DOHH2 (cell line): ENCODE measurements at regions not wholly inside any gene's neighbourhood (a gene's known extent, or its start where the extent isn't known, plus 50 kb on each side); places are given as distances from the start of the nearest gene placed in this dataset.

Experiments
- H3F3A ChIP-seq: fragments of 200-600 bp; sonication (generic), shearing (Covaris generic); 2 replicates; pipeline ENCODE4 v1.6.0; 2016; ENCODE audit warnings: antibody characterized with exemption, mild to moderate bottlenecking; ENCODE audit not compliant: control insufficient read depth, insufficient read depth
- H3K27ac ChIP-seq: fragments of 200-600 bp; sonication (generic); 2 replicates; pipeline ENCODE4 v1.5.1; 2014; ENCODE audit warnings: low read depth, mild to moderate bottlenecking, low read length, moderate library complexity
- H3K27me3 ChIP-seq: fragments of 200-600 bp; sonication (generic); 2 replicates; pipeline ENCODE4 v1.6.1; 2014; ENCODE audit warnings: mild to moderate bottlenecking, low read length, mixed read lengths; ENCODE audit not compliant: control insufficient read depth
- H3K36me3 ChIP-seq: fragments of 200-600 bp; sonication (generic); 2 replicates; pipeline ENCODE4 v1.6.1; 2014; ENCODE audit warnings: mild to moderate bottlenecking, low read length, moderate library complexity, mixed read lengths; ENCODE audit not compliant: control insufficient read depth
- H3K4me1 ChIP-seq: fragments of 200-600 bp; sonication (generic); 2 replicates; pipeline ENCODE4 v1.6.1; 2014; ENCODE audit warnings: mild to moderate bottlenecking, low read length, mixed read lengths; ENCODE audit not compliant: control insufficient read depth
- H3K4me2 ChIP-seq: fragments of 200-600 bp; sonication (generic); 2 replicates; pipeline ENCODE4 v1.6.0; 2014; ENCODE audit warnings: mild to moderate bottlenecking, low read length, moderate library complexity
- H3K4me3 ChIP-seq: fragments of 200-600 bp; sonication (generic); 2 replicates; pipeline ENCODE4 v1.5.1; 2014; ENCODE audit warnings: mild to moderate bottlenecking, low read length, mixed read lengths
- H3K79me2 ChIP-seq: fragments of 200-600 bp; sonication (generic); 2 replicates; pipeline ENCODE4 v1.6.1; 2014; ENCODE audit warnings: mild to moderate bottlenecking, low read length, mixed read lengths; ENCODE audit not compliant: control insufficient read depth
- H3K9me2 ChIP-seq: fragments of 200-600 bp; sonication (generic); replicated peaks from 2 replicates; pipeline ENCODE4 v1.6.1; 2014; ENCODE audit warnings: mild to moderate bottlenecking, low read length, mixed read lengths; ENCODE audit not compliant: control insufficient read depth
- H3K9me3 ChIP-seq: fragments of 200-600 bp; sonication (generic); 2 replicates; pipeline ENCODE4 v1.6.1; 2014; ENCODE audit warnings: antibody characterized with exemption, low read length, mixed read lengths; ENCODE audit not compliant: control insufficient read depth, insufficient read depth
- H4K20me1 ChIP-seq: fragments of 200-600 bp; sonication (generic); 2 replicates; pipeline ENCODE4 v1.6.0; 2014; ENCODE audit warnings: low read depth, mild to moderate bottlenecking, antibody characterized with exemption, low read length, moderate library complexity; ENCODE audit not compliant: control insufficient read depth, insufficient read depth
- CTCF ChIP-seq: fragments of 200-600 bp; sonication (generic); IDR thresholded peaks from one replicate; pipeline ENCODE4 v1.5.1; 2014; ENCODE audit warnings: antibody characterized with exemption, mild to moderate bottlenecking, low read depth, low read length; ENCODE audit not compliant: poor library complexity, severe bottlenecking
- EZH2phosphoT487 ChIP-seq: fragments of 200-600 bp; sonication (generic); IDR thresholded peaks from 2 replicates; pipeline ENCODE4 v1.6.1; 2017; ENCODE audit warnings: borderline replicate concordance, mild to moderate bottlenecking, antibody characterized with exemption, low read length, moderate library complexity, mixed read lengths

DNA sequence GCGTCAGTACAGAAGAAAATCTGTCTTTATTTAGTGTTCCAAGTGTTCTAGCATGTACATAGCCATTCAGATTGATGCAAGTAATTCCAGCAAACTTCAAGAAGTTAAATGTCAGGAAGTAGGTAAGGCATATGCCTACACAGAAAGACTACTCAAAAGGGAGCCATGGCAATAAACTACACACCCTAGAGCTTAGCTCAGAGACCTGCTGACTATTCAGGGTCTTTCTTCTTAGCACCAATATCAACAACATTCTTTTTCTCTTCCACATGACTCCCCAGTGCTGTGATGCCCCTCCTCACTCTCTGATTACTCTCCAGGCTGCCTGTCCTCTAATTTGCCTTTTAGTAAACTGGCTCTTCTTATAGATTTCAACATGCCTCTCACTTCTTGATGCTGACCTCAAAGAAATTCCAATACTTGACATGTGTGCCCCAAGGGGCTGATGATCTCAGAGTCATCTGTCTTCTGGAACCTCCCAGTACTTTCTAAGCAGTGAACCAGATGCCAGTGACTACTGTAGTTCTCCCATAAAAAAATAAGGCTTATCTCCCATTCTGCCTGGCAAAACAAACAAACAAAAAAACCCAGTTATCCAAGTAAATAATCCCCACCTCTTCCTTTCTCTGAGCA, 909.2 kb upstream of the FANCL start:
- no peaks in the 10 kb centered on the region for H3K79me2 ChIP-seq
- no peak overlapping the region for H3K27ac ChIP-seq
- H3K4me3 ChIP-seq = no peak overlapping the region
- no peaks in the 10 kb centered on the region for H3K9me3 ChIP-seq
- no peaks in the 10 kb centered on the region for H3K36me3 ChIP-seq
- H3K4me2 ChIP-seq = no peak overlapping the region
- no peaks in the 10 kb centered on the region for H3K27me3 ChIP-seq
- no peaks in the 10 kb centered on the region for H4K20me1 ChIP-seq
- H3F3A ChIP-seq = no peaks in the 10 kb centered on the region
- H3K4me1 ChIP-seq = no peaks in the 10 kb centered on the region
- TF ChIP-seq EZH2phosphoT487 = no peak
- TF ChIP-seq CTCF = no peak
- no peaks in the 10 kb centered on the region for H3K9me2 ChIP-seq

GRCh38 chr2:59149271-59149670, 908.1 kb upstream of the FANCL start:
- Histone ChIP-seq H3F3A (no peaks in the 10 kb centered on the region), H3K9me2 (no peaks in the 10 kb centered on the region), H3K27ac (no peak overlapping the region), H3K4me2 (no peak overlapping the region), H3K4me1 (no peaks in the 10 kb centered on the region), H3K9me3 (no peaks in the 10 kb centered on the region), H3K27me3 (no peaks in the 10 kb centered on the region), H3K36me3 (no peaks in the 10 kb centered on the region), H3K4me3 (no peak overlapping the region), H4K20me1 (no peaks in the 10 kb centered on the region), H3K79me2 (no peaks in the 10 kb centered on the region)
- TF ChIP-seq EZH2phosphoT487 (no peak), CTCF (no peak)

GRCh38 chr2:59112258-59112657, 871.1 kb upstream of the FANCL start:
- H4K20me1 ChIP-seq = no peaks in the 10 kb centered on the region
- H3K9me3 ChIP-seq = no peaks in the 10 kb centered on the region
- H3F3A ChIP-seq = no peaks in the 10 kb centered on the region
- H3K79me2 ChIP-seq = no peaks in the 10 kb centered on the region
- H3K36me3 ChIP-seq = no peaks in the 10 kb centered on the region
- no peak overlapping the region for H3K27ac ChIP-seq
- no peak overlapping the region for H3K4me2 ChIP-seq
- H3K4me3 ChIP-seq = no peak overlapping the region
- no peaks in the 10 kb centered on the region for H3K4me1 ChIP-seq
- no peaks in the 10 kb centered on the region for H3K9me2 ChIP-seq
- no peaks in the 10 kb centered on the region for H3K27me3 ChIP-seq
- TF ChIP-seq EZH2phosphoT487 (no peak), CTCF (no peak)

GRCh38 chr2:59096973-59097372, 855.8 kb upstream of the FANCL start:
- no peak overlapping the region for H3K27ac ChIP-seq
- no peaks in the 10 kb centered on the region for H3K36me3 ChIP-seq
- H3K4me2 ChIP-seq = no peak overlapping the region
- H3K9me3 ChIP-seq = no peaks in the 10 kb centered on the region
- no peaks in the 10 kb centered on the region for H3K4me1 ChIP-seq
- H3K9me2 ChIP-seq = no peaks in the 10 kb centered on the region
- no peaks in the 10 kb centered on the region for H3K27me3 ChIP-seq
- no peaks in the 10 kb centered on the region for H3F3A ChIP-seq
- no peaks in the 10 kb centered on the region for H4K20me1 ChIP-seq
- no peak overlapping the region for H3K4me3 ChIP-seq
- H3K79me2 ChIP-seq = no peaks in the 10 kb centered on the region
- TF ChIP-seq EZH2phosphoT487 = no peak
- TF ChIP-seq CTCF = no peak
